H1 (cell line): ENCODE measurements at regions not wholly inside any gene's neighbourhood (a gene's known extent, or its start where the extent isn't known, plus 50 kb on each side); places are given as distances from the start of the nearest gene placed in this dataset.

Source experiments
- CEBPB ChIP-seq: IDR thresholded peaks from 2 replicates; pipeline ENCODE4 v1.6.1; 2012; ENCODE audit warnings: low read depth, low read length
- CTBP2 ChIP-seq: IDR thresholded peaks from 2 replicates; pipeline ENCODE4 v1.7.0; 2011; ENCODE audit warnings: borderline replicate concordance, mild to moderate bottlenecking, moderate library complexity, mixed read lengths, low read length; ENCODE audit not compliant: insufficient read depth, insufficient read length
- CTCF ChIP-seq, 3 experiments: IDR thresholded peaks; 1 replicate in 2 of 3; 2 replicates in 1 of 3; pipeline versions ENCODE4 v1.5.1 to v1.6.1; 2011; ENCODE audit warnings: low read length in 3 of 3, mild to moderate bottlenecking in 3 of 3, inconsistent platforms in 2 of 3, low read depth in 1 of 3, moderate library complexity in 1 of 3; ENCODE audit not compliant: insufficient read depth in 1 of 3; ENCODE audit errors: control extremely low read depth in 1 of 3
- MAFK ChIP-seq: IDR thresholded peaks from 2 replicates; pipeline ENCODE4 v1.6.1; 2012; ENCODE audit warnings: low read depth, mild to moderate bottlenecking, improper control_type of control experiment, low read length
- NANOG ChIP-seq: IDR thresholded peaks from 2 replicates; pipeline ENCODE4 v1.6.1; 2011; ENCODE audit warnings: low read length, low read depth, mild to moderate bottlenecking, inconsistent platforms; ENCODE audit not compliant: insufficient read depth, poor library complexity, severe bottlenecking
- NRF1 ChIP-seq: IDR thresholded peaks from 2 replicates; pipeline ENCODE4 v1.6.1; 2011; ENCODE audit warnings: mild to moderate bottlenecking, low read depth, low read length, improper control_type of control experiment
- RXRA ChIP-seq: IDR thresholded peaks from 2 replicates; pipeline ENCODE4 v1.6.1; 2011; ENCODE audit warnings: low read depth, mild to moderate bottlenecking, low read length, moderate library complexity; ENCODE audit not compliant: insufficient read depth
- SIX5 ChIP-seq: IDR thresholded peaks from 2 replicates; pipeline ENCODE4 v1.6.1; 2011; ENCODE audit warnings: mild to moderate bottlenecking, low read depth, low read length
- SUZ12 ChIP-seq: fragments of 200-600 bp; sonication (generic); IDR thresholded peaks from 2 replicates; pipeline ENCODE4 v1.6.1; 2012; ENCODE audit warnings: mild to moderate bottlenecking, inconsistent platforms, low read length, moderate library complexity, mixed read lengths
- TAF7 ChIP-seq: optimal IDR thresholded peaks from 2 replicates; pipeline ENCODE3; 2011; ENCODE audit warnings: low read depth, mild to moderate bottlenecking, inconsistent platforms, low read length, moderate library complexity, borderline replicate concordance
- USF2 ChIP-seq: IDR thresholded peaks from 2 replicates; pipeline ENCODE4 v1.6.1; 2011; ENCODE audit warnings: low read length, improper control_type of control experiment

GRCh38 chr4:138724530-138724929, 291.1 kb upstream of the NOCT start (continued):
- TF ChIP-seq SUZ12, result no peak
- peak; percentile 37 for TF ChIP-seq NANOG
- no peak for TF ChIP-seq SIX5
- TF ChIP-seq RXRA, result no peak
- no peak for TF ChIP-seq CEBPB
- no peak for TF ChIP-seq CTCF (IDR thresholded peaks at IDR 0.05; ENCODE audit: control extremely low read depth in 1 of 3, insufficient read depth in 1 of 3, low read depth in 1 of 3, low read length in 3 of 3)
- no peak for TF ChIP-seq TAF7
- TF ChIP-seq NRF1, result no peak
- TF ChIP-seq CTBP2, result no peak
- TF ChIP-seq USF2, result no peak
- peak; percentile 53; the same call in 1 of the 2 replicates for TF ChIP-seq MAFK
- TF ChIP-seq, all 59 proteins: peak for 3
